ENCODE measurements at regions not wholly inside any gene's neighbourhood (a gene's known extent, or its start where the extent isn't known, plus 50 kb on each side); places are given as distances from the start of the nearest gene placed in this dataset.

GRCh38 chr3:71879089-71879488 is 94.1 kb upstream of the PROK2 start:
- no peaks in the 10 kb centered on the region for H3K9me3 Mint-ChIP-seq
- peaks cover 12% of the 10 kb centered on the region for H3K4me1 Mint-ChIP-seq
- peaks cover 12% of the 10 kb centered on the region for H3K27me3 Mint-ChIP-seq
- H3K36me3 Mint-ChIP-seq, result no peaks in the 10 kb centered on the region
- no peak for DNase-seq
- no peak overlapping the region for H3K27ac Mint-ChIP-seq
- no peak overlapping the region for H3K4me3 Mint-ChIP-seq

- H3K4me1 Mint-ChIP-seq, result peaks cover 29% of the 10 kb centered on the region
- no peaks in the 10 kb centered on the region for H3K36me3 Mint-ChIP-seq
- no peak overlapping the region for H3K27ac Mint-ChIP-seq
- no peak for DNase-seq
- H3K4me3 Mint-ChIP-seq, result no peak overlapping the region
- no peaks in the 10 kb centered on the region for H3K9me3 Mint-ChIP-seq
- H3K27me3 Mint-ChIP-seq, result no peaks in the 10 kb centered on the region
Observed at GRCh38 chr3:71876135-71877105, 91.5 kb upstream of the PROK2 start.

GRCh38 chr3:71875461-71875947 is 90.6 kb upstream of the PROK2 start:
- Mint-ChIP-seq H3K4me3 (no peak overlapping the region), H3K27me3 (no peaks in the 10 kb centered on the region), H3K27ac (peak overlapping the region; percentile 55), H3K36me3 (no peaks in the 10 kb centered on the region), H3K9me3 (peaks cover 2% of the 10 kb centered on the region), H3K4me1 (peaks cover 29% of the 10 kb centered on the region)
- DNase-seq, result peak; percentile 76

GRCh38 chr3:71874618-71875017 is 89.7 kb upstream of the PROK2 start:
- no peak for DNase-seq
- peak overlapping the region; percentile 55 for H3K27ac Mint-ChIP-seq
- no peak overlapping the region for H3K4me3 Mint-ChIP-seq
- H3K36me3 Mint-ChIP-seq, result no peaks in the 10 kb centered on the region
- peaks cover 29% of the 10 kb centered on the region for H3K4me1 Mint-ChIP-seq
- peaks cover 6% of the 10 kb centered on the region for H3K27me3 Mint-ChIP-seq
- peaks cover 2% of the 10 kb centered on the region for H3K9me3 Mint-ChIP-seq

GRCh38 chr3:71873093-71873611 is 88.2 kb upstream of the PROK2 start:
- H3K4me1 Mint-ChIP-seq, result peaks cover 32% of the 10 kb centered on the region
- H3K9me3 Mint-ChIP-seq, result peaks cover 2% of the 10 kb centered on the region
- H3K36me3 Mint-ChIP-seq, result no peaks in the 10 kb centered on the region
- no peak overlapping the region for H3K4me3 Mint-ChIP-seq
- peaks cover 6% of the 10 kb centered on the region for H3K27me3 Mint-ChIP-seq
- DNase-seq, result no peak
- peak overlapping the region; percentile 48 for H3K27ac Mint-ChIP-seq

- H3K4me1 Mint-ChIP-seq, result peaks cover 32% of the 10 kb centered on the region
- H3K4me3 Mint-ChIP-seq, result no peak overlapping the region
- no peak for DNase-seq
- H3K27me3 Mint-ChIP-seq, result peaks cover 6% of the 10 kb centered on the region
- peak overlapping the region; percentile 43 for H3K27ac Mint-ChIP-seq
- peaks cover 2% of the 10 kb centered on the region for H3K9me3 Mint-ChIP-seq
- no peaks in the 10 kb centered on the region for H3K36me3 Mint-ChIP-seq
Observed at GRCh38 chr3:71872256-71872655, 87.3 kb upstream of the PROK2 start.

- Mint-ChIP-seq H3K4me1 (peaks cover 32% of the 10 kb centered on the region), H3K27ac (no peak overlapping the region), H3K4me3 (no peak overlapping the region), H3K36me3 (no peaks in the 10 kb centered on the region), H3K9me3 (peaks cover 2% of the 10 kb centered on the region), H3K27me3 (peaks cover 6% of the 10 kb centered on the region)
- DNase-seq, result no peak
Observed at GRCh38 chr3:71870966-71871512, 86.1 kb upstream of the PROK2 start.

GRCh38 chr3:71868876-71869275 is 83.9 kb upstream of the PROK2 start:
- DNase-seq, result no peak
- H3K4me1 Mint-ChIP-seq, result peaks cover 21% of the 10 kb centered on the region
- no peaks in the 10 kb centered on the region for H3K36me3 Mint-ChIP-seq
- H3K27me3 Mint-ChIP-seq, result peaks cover 11% of the 10 kb centered on the region
- peaks cover 2% of the 10 kb centered on the region for H3K9me3 Mint-ChIP-seq
- no peak overlapping the region for H3K4me3 Mint-ChIP-seq
- no peak overlapping the region for H3K27ac Mint-ChIP-seq

GRCh38 chr3:71865727-71866126 is 80.8 kb upstream of the PROK2 start:
- Mint-ChIP-seq H3K4me1 (peaks cover 5% of the 10 kb centered on the region), H3K9me3 (no peaks in the 10 kb centered on the region), H3K27ac (no peak overlapping the region), H3K27me3 (peaks cover 26% of the 10 kb centered on the region), H3K36me3 (no peaks in the 10 kb centered on the region), H3K4me3 (no peak overlapping the region)
- DNase-seq, result no peak

- DNase-seq, result no peak
- Mint-ChIP-seq H3K9me3 (no peaks in the 10 kb centered on the region), H3K36me3 (no peaks in the 10 kb centered on the region), H3K4me3 (no peak overlapping the region), H3K4me1 (peaks cover 5% of the 10 kb centered on the region), H3K27me3 (peaks cover 20% of the 10 kb centered on the region), H3K27ac (no peak overlapping the region)
Observed at GRCh38 chr3:71863563-71864190, 78.7 kb upstream of the PROK2 start.

- peaks cover 20% of the 10 kb centered on the region for H3K27me3 Mint-ChIP-seq
- DNase-seq, result no peak
- no peaks in the 10 kb centered on the region for H3K9me3 Mint-ChIP-seq
- H3K27ac Mint-ChIP-seq, result no peak overlapping the region
- H3K4me3 Mint-ChIP-seq, result no peak overlapping the region
- no peaks in the 10 kb centered on the region for H3K36me3 Mint-ChIP-seq
- peaks cover 5% of the 10 kb centered on the region for H3K4me1 Mint-ChIP-seq
Observed at GRCh38 chr3:71862371-71863140, 77.6 kb upstream of the PROK2 start.

- no peak for DNase-seq
Observed at GRCh38 chr3:71859123-71859519, 74.2 kb upstream of the PROK2 start.

GRCh38 chr3:71858503-71859122 is 73.7 kb upstream of the PROK2 start:
- no peak overlapping the region for H3K4me3 Mint-ChIP-seq
- no peak for DNase-seq
- H3K27me3 Mint-ChIP-seq, result peaks cover 13% of the 10 kb centered on the region
- peaks cover 2% of the 10 kb centered on the region for H3K4me1 Mint-ChIP-seq
- no peaks in the 10 kb centered on the region for H3K9me3 Mint-ChIP-seq
- H3K36me3 Mint-ChIP-seq, result no peaks in the 10 kb centered on the region
- no peak overlapping the region for H3K27ac Mint-ChIP-seq

More at GRCh38 chr3:71859123-71859519, 74.2 kb upstream of the PROK2 start:
- H3K4me1 Mint-ChIP-seq, result peaks cover 2% of the 10 kb centered on the region
- no peaks in the 10 kb centered on the region for H3K36me3 Mint-ChIP-seq
- H3K4me3 Mint-ChIP-seq, result no peak overlapping the region
- no peak overlapping the region for H3K27ac Mint-ChIP-seq
- H3K27me3 Mint-ChIP-seq, result peaks cover 16% of the 10 kb centered on the region
- no peaks in the 10 kb centered on the region for H3K9me3 Mint-ChIP-seq

- DNase-seq, result no peak
- H3K9me3 Mint-ChIP-seq, result no peaks in the 10 kb centered on the region
- H3K27ac Mint-ChIP-seq, result no peak overlapping the region
- no peak overlapping the region for H3K4me3 Mint-ChIP-seq
- H3K4me1 Mint-ChIP-seq, result peaks cover 2% of the 10 kb centered on the region
- H3K27me3 Mint-ChIP-seq, result peaks cover 12% of the 10 kb centered on the region
- H3K36me3 Mint-ChIP-seq, result no peaks in the 10 kb centered on the region
Observed at GRCh38 chr3:71857956-71858355, 73.0 kb upstream of the PROK2 start.

Data from activated naive CD8-positive, alpha-beta T cell treated with anti-CD3 and anti-CD28 coated beads for 36 hours (primary cell).